PC-3 (cell line): ENCODE measurements at regions not wholly inside any gene's neighbourhood (a gene's known extent, or its start where the extent isn't known, plus 50 kb on each side); places are given as distances from the start of the nearest gene placed in this dataset.

Experiments used
- ATAC-seq: fragments of 200-7000 bp; cut with Tn5 transposase; 2 replicates; pipeline ENCODE4 v1.9.1; 2020; ENCODE audit warnings: mild to moderate bottlenecking, moderate library complexity
- BruUV-seq: library from RNA; stranded (reverse); fragments of 400-500 nt; replicated peaks from 2 replicates; lab custom pipeline; 2021; lab: Mats Ljungman, UMichigan
- CTCF ChIA-PET: fragments of 300-600 bp; sonication (Branson Sonifier 250); formaldehyde crosslinking; loops from one replicate; lab custom pipeline; 2022; ENCODE audit warnings: antibody characterized with exemption; lab: Charles Lee
- POLR2A ChIA-PET: fragments of 300-600 bp; sonication (Branson Sonifier 250); formaldehyde crosslinking; loops from one replicate; lab custom pipeline; 2022; ENCODE audit warnings: antibody characterized with exemption; ENCODE audit not compliant: unreplicated experiment; lab: Charles Lee
- DNase-seq: peaks from one replicate; pipeline ENCODE4 v3.0.0-alpha.2; 2015
- H2AFZ ChIP-seq: fragments of 300-600 bp; sonication (generic); 2 replicates; pipeline ENCODE4 v1.6.0; 2016; ENCODE audit warnings: antibody characterized with exemption, low read length
- H3F3A ChIP-seq: fragments of 300-600 bp; sonication (generic); one replicate; pipeline ENCODE4 v1.6.0; 2017; ENCODE audit warnings: antibody characterized with exemption, low read length, control low read depth, mild to moderate bottlenecking; ENCODE audit not compliant: unreplicated experiment
- H3K27ac ChIP-seq: fragments of 300-600 bp; sonication (generic); 2 replicates; pipeline ENCODE4 v1.5.1; 2016; ENCODE audit warnings: mild to moderate bottlenecking, low read length
- H3K27me3 ChIP-seq: fragments of 300-600 bp; sonication (generic); 2 replicates; pipeline ENCODE4 v1.6.1; 2016; ENCODE audit warnings: low read length, mixed read lengths
- H3K36me3 ChIP-seq: fragments of 300-600 bp; sonication (generic); 2 replicates; pipeline ENCODE4 v1.6.1; 2016; ENCODE audit warnings: low read depth, mixed run types, low read length, mixed read lengths
- H3K4me1 ChIP-seq: fragments of 300-600 bp; sonication (generic); 2 replicates; pipeline ENCODE4 v1.5.1; 2016; ENCODE audit warnings: low read length; ENCODE audit not compliant: insufficient read depth
- H3K4me2 ChIP-seq: fragments of 300-600 bp; sonication (generic); 2 replicates; pipeline ENCODE4 v1.6.0; 2016; ENCODE audit warnings: low read length
- H3K4me3 ChIP-seq: fragments of 300-600 bp; sonication (generic); 2 replicates; pipeline ENCODE4 v1.5.1; 2016; ENCODE audit warnings: mild to moderate bottlenecking, low read length, mixed read lengths
- H3K79me2 ChIP-seq: fragments of 300-600 bp; sonication (generic); 2 replicates; pipeline ENCODE4 v1.6.1; 2017; ENCODE audit warnings: low read length, mixed read lengths
- H3K9ac ChIP-seq: fragments of 300-600 bp; sonication (generic); 2 replicates; pipeline ENCODE4 v1.6.0; 2016; ENCODE audit warnings: mild to moderate bottlenecking, low read length
- H3K9me2 ChIP-seq: fragments of 300-600 bp; sonication (generic); replicated peaks from 2 replicates; pipeline ENCODE4 v1.6.1; 2016; ENCODE audit warnings: mixed run types, low read length, mixed read lengths
- H3K9me3 ChIP-seq: fragments of 300-600 bp; sonication (generic); 2 replicates; pipeline ENCODE4 v1.6.1; 2016; ENCODE audit warnings: low read length, mixed read lengths
- H4K20me1 ChIP-seq: fragments of 300-600 bp; sonication (generic); 2 replicates; pipeline ENCODE4 v1.6.1; 2016; ENCODE audit warnings: low read length, mixed read lengths
- CTCF ChIP-seq: fragments of 300-600 bp; sonication (generic); conservative IDR thresholded peaks from 2 replicates; pipeline ENCODE4 v1.5.1; 2017; ENCODE audit warnings: antibody characterized with exemption, low read depth, mild to moderate bottlenecking, low read length
- EZH2 ChIP-seq: fragments of 300-600 bp; sonication (generic); IDR thresholded peaks from one replicate; pipeline ENCODE4 v1.6.1; 2017; ENCODE audit warnings: antibody characterized with exemption, mild to moderate bottlenecking, low read length; ENCODE audit not compliant: unreplicated experiment
- EZH2phosphoT487 ChIP-seq: fragments of 300-600 bp; sonication (generic); IDR thresholded peaks from 2 replicates; pipeline ENCODE4 v1.6.1; 2018; ENCODE audit warnings: mild to moderate bottlenecking, antibody characterized with exemption, low read length, borderline replicate concordance
- intact Hi-C: fragments of 100-400 bp; cut with micrococcal nuclease; formaldehyde crosslinking; loops from 2 replicates; pipeline ENCODE4 v1.9.0; 2023

- CTCF ChIA-PET, result no interaction called here
- H3K27ac ChIP-seq, result no peak overlapping the region
- intact Hi-C loops, result no loop called here
These were observed 632.3 kb downstream of the CCDC171 start for GRCh38 chr9:16184964-16185646.

GRCh38 chr9:16191191-16191590 is 638.3 kb downstream of the CCDC171 start:
- no TSS peak for BruUV-seq
- CTCF ChIA-PET, result no interaction called here
- Histone ChIP-seq H3K4me1 (peaks cover 30% of the 10 kb centered on the region), H3K27ac (peak overlapping the region; percentile 83), H3K4me2 (no peak overlapping the region), H3K4me3 (no peak overlapping the region), H4K20me1 (no peaks in the 10 kb centered on the region), H3K79me2 (no peaks in the 10 kb centered on the region), H3K9me3 (no peaks in the 10 kb centered on the region), H3K36me3 (no peaks in the 10 kb centered on the region), H3K9me2 (no peaks in the 10 kb centered on the region), H3K9ac (no peak overlapping the region), H3F3A (no peaks in the 10 kb centered on the region), H3K27me3 (no peaks in the 10 kb centered on the region), H2AFZ (no peak overlapping the region)
- intact Hi-C loops, result loop anchor here (5.0 kb wide), 2 partner anchors 129 to 226 kb away; no protein-coding TSS in a partner anchor
- TF ChIP-seq EZH2, result no peak
- no peak for TF ChIP-seq EZH2phosphoT487
- no peak for TF ChIP-seq CTCF
- ATAC-seq (no peak), DNase-seq (no peak)
- POLR2A ChIA-PET, result no interaction called here

More at GRCh38 chr9:16184964-16185646, 632.3 kb downstream of the CCDC171 start:
- Histone ChIP-seq H3K79me2 (no peaks in the 10 kb centered on the region), H3F3A (no peaks in the 10 kb centered on the region), H2AFZ (no peak overlapping the region), H3K4me1 (no peaks in the 10 kb centered on the region), H3K27me3 (no peaks in the 10 kb centered on the region), H3K9ac (no peak overlapping the region), H4K20me1 (no peaks in the 10 kb centered on the region), H3K9me3 (no peaks in the 10 kb centered on the region), H3K9me2 (no peaks in the 10 kb centered on the region), H3K4me2 (no peak overlapping the region), H3K4me3 (no peak overlapping the region), H3K36me3 (no peaks in the 10 kb centered on the region)
- no peak for DNase-seq
- POLR2A ChIA-PET, result no interaction called here
- BruUV-seq, result no TSS peak
- ATAC-seq, result no peak
- TF ChIP-seq EZH2phosphoT487 (no peak), EZH2 (no peak), CTCF (no peak)

GRCh38 chr9:16191691-16192402 is 639.0 kb downstream of the CCDC171 start:
- no peaks in the 10 kb centered on the region for H4K20me1 ChIP-seq
- H3K27ac ChIP-seq, result peak overlapping the region; percentile 83
- ChIA-PET CTCF (no interaction called here), POLR2A (no interaction called here)
- H3K79me2 ChIP-seq, result no peaks in the 10 kb centered on the region
- H3K36me3 ChIP-seq, result no peaks in the 10 kb centered on the region
- no peak overlapping the region for H3K4me3 ChIP-seq
- peaks cover 31% of the 10 kb centered on the region for H3K4me1 ChIP-seq
- H2AFZ ChIP-seq, result peak overlapping the region; percentile 73
- ATAC-seq (peak; percentile 91), DNase-seq (peak; percentile 74)
- no peaks in the 10 kb centered on the region for H3K9me3 ChIP-seq
- H3K9ac ChIP-seq, result peak overlapping the region; percentile 72
- no peaks in the 10 kb centered on the region for H3K27me3 ChIP-seq
- H3K4me2 ChIP-seq, result peak overlapping the region; percentile 65
- H3K9me2 ChIP-seq, result no peaks in the 10 kb centered on the region
- intact Hi-C loops, result loop anchor here (5.0 kb wide), 2 partner anchors 130 to 225 kb away; no protein-coding TSS in a partner anchor
- no peak for TF ChIP-seq EZH2
- TF ChIP-seq EZH2phosphoT487, result no peak
- peak; percentile 73 for TF ChIP-seq CTCF
- no TSS peak for BruUV-seq
- no peaks in the 10 kb centered on the region for H3F3A ChIP-seq
